C4-2B (cell line): ENCODE measurements at regions not wholly inside any gene's neighbourhood (a gene's known extent, or its start where the extent isn't known, plus 50 kb on each side); places are given as distances from the start of the nearest gene placed in this dataset.

Experiments used
- H3K27ac ChIP-seq: fragments of 450-650 bp; 2 replicates; pipeline ENCODE4 v1.5.1; 2017
- CTCF ChIP-seq: fragments of 450-650 bp; conservative IDR thresholded peaks from 2 replicates; pipeline ENCODE4 v1.5.1; 2017; ENCODE audit warnings: mild to moderate bottlenecking
- ZFX ChIP-seq: fragments of 450-650 bp; IDR thresholded peaks from 2 replicates; pipeline ENCODE4 v1.6.1; 2017

- TF ChIP-seq CTCF = no peak
- TF ChIP-seq ZFX = no peak
Measured at GRCh38 chr11:28815110-28815509, 706.9 kb downstream of the METTL15 start.

GRCh38 chr11:28808771-28809170, 700.6 kb downstream of the METTL15 start:
- TF ChIP-seq CTCF (no peak), ZFX (no peak)
- H3K27ac ChIP-seq = no peak overlapping the region

More at GRCh38 chr11:28815110-28815509, 706.9 kb downstream of the METTL15 start:
- no peak overlapping the region for H3K27ac ChIP-seq

GRCh38 chr11:28799316-28799715, 691.1 kb downstream of the METTL15 start:
- no peak for TF ChIP-seq ZFX
- TF ChIP-seq CTCF = no peak
- no peak overlapping the region for H3K27ac ChIP-seq

GRCh38 chr11:28798286-28798685, 690.1 kb downstream of the METTL15 start:
- no peak overlapping the region for H3K27ac ChIP-seq
- TF ChIP-seq CTCF = no peak
- TF ChIP-seq ZFX = no peak

DNA sequence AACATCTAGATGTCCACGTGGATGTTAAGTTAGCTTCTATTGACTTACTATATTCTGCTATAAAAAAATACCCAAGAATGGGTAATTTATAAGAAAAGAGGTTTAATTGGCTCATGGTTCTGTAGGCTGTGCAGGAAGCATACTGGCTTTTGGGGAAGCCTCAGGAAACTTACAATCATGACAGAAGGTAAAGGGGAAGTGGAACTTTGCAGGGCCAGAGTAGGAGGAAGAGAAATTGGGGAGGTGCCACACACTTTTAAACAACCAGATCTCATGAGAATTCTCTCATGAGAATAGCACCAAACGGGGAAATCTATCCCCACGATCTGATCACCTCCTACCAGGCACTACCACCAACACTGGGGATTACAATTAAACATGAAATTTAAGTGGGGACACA, 689.3 kb downstream of the METTL15 start:
- no peak for TF ChIP-seq ZFX
- no peak for TF ChIP-seq CTCF
- H3K27ac ChIP-seq = no peak overlapping the region

DNA sequence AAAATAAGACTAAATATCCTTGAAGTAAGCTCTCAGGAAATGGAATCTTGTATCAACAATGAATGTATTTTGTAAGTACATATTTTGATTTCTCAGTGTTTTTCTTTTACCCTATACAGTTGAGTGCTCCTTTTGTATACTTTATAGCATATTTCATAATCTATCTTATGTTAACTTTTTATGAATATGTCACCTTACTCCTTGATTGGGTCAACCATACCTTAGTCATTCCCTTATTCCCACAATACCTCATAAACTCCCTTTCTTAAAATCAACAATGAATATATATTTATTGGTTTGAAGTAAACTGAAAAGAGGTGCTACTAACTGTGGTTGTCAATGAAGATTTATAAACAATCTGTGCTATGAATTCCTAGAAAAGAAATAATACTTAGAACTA, 686.2 kb downstream of the METTL15 start:
- H3K27ac ChIP-seq = no peak overlapping the region
- TF ChIP-seq ZFX (no peak), CTCF (no peak)

DNA sequence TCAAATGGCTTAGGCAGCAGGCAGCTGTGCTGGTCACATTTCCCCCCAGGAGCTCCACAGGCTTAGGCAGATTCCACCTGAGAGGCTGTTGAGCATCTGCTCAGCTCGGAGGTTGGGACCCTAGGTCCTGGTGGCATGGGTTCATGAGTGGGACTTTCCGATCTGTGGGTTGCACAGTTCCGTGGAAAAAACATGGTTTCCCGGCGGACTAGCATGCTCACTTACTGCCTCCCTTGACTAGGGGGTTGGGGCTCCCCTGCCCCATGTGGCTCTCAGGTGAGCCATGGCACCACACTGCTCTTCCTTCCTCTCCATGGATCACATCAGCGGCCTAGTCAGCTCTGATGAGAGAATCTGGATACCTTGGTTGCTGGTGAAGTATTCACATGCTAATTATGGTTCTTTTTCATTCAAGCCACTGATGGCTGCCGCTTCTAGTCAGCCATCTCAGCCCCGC, 685.1 kb downstream of the METTL15 start:
- H3K27ac ChIP-seq = no peak overlapping the region
- TF ChIP-seq ZFX (no peak), CTCF (no peak)
